HFFc6 (cell line): ENCODE measurements at regions not wholly inside any gene's neighbourhood (a gene's known extent, or its start where the extent isn't known, plus 50 kb on each side); places are given as distances from the start of the nearest gene placed in this dataset.

ENCODE experiments used
- DNase-seq: peaks from one replicate; pipeline ENCODE4 v3.0.0-alpha.2; 2018
- H3K27ac Mint-ChIP-seq: 2 replicates; pipeline ENCODE4 v1.8.0; 2020; ENCODE audit warnings: mild to moderate bottlenecking, mixed read lengths
- H3K27me3 Mint-ChIP-seq: 2 replicates; pipeline ENCODE4 v1.8.0; 2021; ENCODE audit warnings: mild to moderate bottlenecking, moderate library complexity, mixed read lengths; ENCODE audit not compliant: insufficient read depth
- H3K36me3 Mint-ChIP-seq: 2 replicates; pipeline ENCODE4 v1.8.0; 2021; ENCODE audit warnings: low read depth, mixed read lengths
- H3K4me1 Mint-ChIP-seq: 2 replicates; pipeline ENCODE4 v1.8.0; 2020; ENCODE audit warnings: low read depth, mixed read lengths
- H3K4me3 Mint-ChIP-seq: 2 replicates; pipeline ENCODE4 v1.8.0; 2020; ENCODE audit warnings: mild to moderate bottlenecking, moderate library complexity, mixed read lengths
- H3K9me3 Mint-ChIP-seq: 2 replicates; pipeline ENCODE4 v1.8.0; 2020; ENCODE audit warnings: mild to moderate bottlenecking, mixed read lengths
- CTCF ChIP-seq: fragments of 200-600 bp; sonication (generic); IDR thresholded peaks from 2 replicates; pipeline ENCODE4 v1.5.0; 2021; ENCODE audit warnings: antibody characterized with exemption, mild to moderate bottlenecking

- no peak for DNase-seq
- Mint-ChIP-seq H3K36me3 (no peaks in the 10 kb centered on the region; the same call in 1 of the 2 replicates), H3K27me3 (no peaks in the 10 kb centered on the region), H3K4me3 (no peak overlapping the region), H3K9me3 (peaks cover 32% of the 10 kb centered on the region), H3K4me1 (no peaks in the 10 kb centered on the region), H3K27ac (no peak overlapping the region)
- TF ChIP-seq CTCF = no peak
Observed at GRCh38 chr18:13982126-13982525, 66.8 kb upstream of the MC2R start.

GRCh38 chr18:13973061-13973575 lies 57.8 kb upstream of the MC2R start:
- Mint-ChIP-seq H3K36me3 (peaks cover 5% of the 10 kb centered on the region; the same call in 1 of the 2 replicates), H3K27me3 (peaks cover 3% of the 10 kb centered on the region), H3K4me3 (no peak overlapping the region), H3K4me1 (no peaks in the 10 kb centered on the region), H3K27ac (no peak overlapping the region), H3K9me3 (peaks cover 43% of the 10 kb centered on the region)
- TF ChIP-seq CTCF = no peak
- no peak for DNase-seq
